Fibroblast of lung (primary cell): ENCODE measurements at regions not wholly inside any gene's neighbourhood (a gene's known extent, or its start where the extent isn't known, plus 50 kb on each side); places are given as distances from the start of the nearest gene placed in this dataset.
A peak's percentile ranks its signal among the peaks of the same experiment; 100 is the strongest.

Experiments
- DNase-seq, 2 donors: peaks; one replicate each; pipeline versions ENCODE4 v3.0.0 to v3.0.0-alpha.2; 2010; ENCODE audit warnings: low read depth in 2 of 2
- H2AFZ ChIP-seq: 2 replicates; pipeline ENCODE4 v1.5.1; 2012; ENCODE audit warnings: low read length, control low read depth, inconsistent platforms
- H3K27ac ChIP-seq: 2 replicates; pipeline ENCODE4 v1.5.1; 2011; ENCODE audit warnings: low read length, control low read depth; ENCODE audit not compliant: insufficient read depth
- H3K27me3 ChIP-seq: 2 replicates; pipeline ENCODE4 v1.5.1; 2011; ENCODE audit warnings: mild to moderate bottlenecking, low read length; ENCODE audit not compliant: control insufficient read depth, insufficient read depth
- H3K36me3 ChIP-seq: 2 replicates; pipeline ENCODE4 v1.5.1; 2011; ENCODE audit warnings: low read length; ENCODE audit not compliant: control insufficient read depth, insufficient read depth
- H3K4me1 ChIP-seq: 2 replicates; pipeline ENCODE4 v1.5.1; 2011; ENCODE audit warnings: low read length; ENCODE audit not compliant: control insufficient read depth, insufficient read depth; ENCODE audit errors: extremely low read depth
- H3K4me2 ChIP-seq: 2 replicates; pipeline ENCODE4 v1.5.1; 2011; ENCODE audit warnings: low read length, control low read depth; ENCODE audit not compliant: insufficient read depth; ENCODE audit errors: extremely low read depth
- H3K4me3 ChIP-seq, 4 experiments: fragments of 200-600 bp in 1 of 4; sonication (generic) in 1 of 4; replicated peaks in 1 of 4; 2 replicates each; pipeline ENCODE4 v1.5.1; 2011 to 2016; ENCODE audit warnings: low read length in 4 of 4, low read depth in 3 of 4, mild to moderate bottlenecking in 3 of 4, control low read depth in 2 of 4, inconsistent platforms in 1 of 4, mixed read lengths in 1 of 4; ENCODE audit not compliant: insufficient read depth in 1 of 4; ENCODE audit errors: control extremely low read depth in 1 of 4
- H3K79me2 ChIP-seq: 2 replicates; pipeline ENCODE4 v1.5.1; 2012; ENCODE audit warnings: mild to moderate bottlenecking, low read length, inconsistent platforms; ENCODE audit not compliant: control insufficient read depth, insufficient read depth
- H3K9ac ChIP-seq: 2 replicates; pipeline ENCODE4 v1.5.1; 2011; ENCODE audit warnings: mild to moderate bottlenecking, low read length, control low read depth; ENCODE audit not compliant: insufficient read depth
- H3K9me3 ChIP-seq: 2 replicates; pipeline ENCODE4 v1.5.1; 2012; ENCODE audit warnings: low read depth, low read length; ENCODE audit not compliant: control insufficient read depth, insufficient read depth
- H4K20me1 ChIP-seq: 2 replicates; pipeline ENCODE4 v1.5.1; 2011; ENCODE audit warnings: low read length; ENCODE audit not compliant: control insufficient read depth, insufficient read depth; ENCODE audit errors: extremely low read depth
- EZH2 ChIP-seq: IDR thresholded peaks from 2 replicates; pipeline ENCODE4 v1.5.1; 2012; ENCODE audit warnings: low read length, control low read depth, mild to moderate bottlenecking; ENCODE audit errors: missing control alignments
- TF ChIP-seq, protein P1 (sequence below), 2 donors: IDR thresholded peaks in 1 of 2; conservative IDR thresholded peaks in 1 of 2; 1 replicate in 1 of 2; 2 replicates in 1 of 2; pipeline ENCODE4 v1.5.1; 2011 to 2012; ENCODE audit warnings: low read length in 2 of 2, control low read depth in 1 of 2, inconsistent platforms in 1 of 2, low read depth in 1 of 2, mild to moderate bottlenecking in 1 of 2

DNA sequence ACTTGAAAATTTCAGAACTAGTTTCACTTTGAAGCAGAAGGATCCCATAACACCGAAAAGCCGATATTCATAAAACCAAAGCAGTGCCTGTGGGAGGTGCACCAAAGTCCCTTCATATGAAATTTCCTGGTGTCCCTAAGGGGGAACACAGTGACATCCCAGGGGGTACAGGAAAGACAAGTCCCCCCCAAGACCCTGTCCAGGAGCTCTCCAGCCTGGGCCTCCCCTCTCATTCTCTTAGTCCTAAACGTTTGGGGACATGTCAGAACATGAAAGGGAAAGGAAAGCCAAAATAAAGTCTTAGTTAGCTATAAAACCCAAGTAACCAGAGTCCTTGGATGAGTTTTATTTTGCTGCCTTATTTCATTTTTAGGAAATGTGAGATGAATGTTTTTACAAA lies 56.6 kb downstream of the MRPL57 start:
- H3K9me3 ChIP-seq, result no peaks in the 10 kb centered on the region
- no peak for DNase-seq
- no peak overlapping the region for H3K27ac ChIP-seq
- H2AFZ ChIP-seq, result no peak overlapping the region
- H3K4me1 ChIP-seq, result no peaks in the 10 kb centered on the region
- H3K79me2 ChIP-seq, result no peaks in the 10 kb centered on the region
- no peak overlapping the region for H3K9ac ChIP-seq
- H3K27me3 ChIP-seq, result peaks cover 4% of the 10 kb centered on the region
- H3K4me2 ChIP-seq, result peak overlapping the region; percentile 6
- no peaks in the 10 kb centered on the region for H3K36me3 ChIP-seq
- peak overlapping the region in 1 of 4 experiments; percentile 11 for H3K4me3 ChIP-seq
- H4K20me1 ChIP-seq, result no peaks in the 10 kb centered on the region
- no peak for TF ChIP-seq EZH2

DNA sequence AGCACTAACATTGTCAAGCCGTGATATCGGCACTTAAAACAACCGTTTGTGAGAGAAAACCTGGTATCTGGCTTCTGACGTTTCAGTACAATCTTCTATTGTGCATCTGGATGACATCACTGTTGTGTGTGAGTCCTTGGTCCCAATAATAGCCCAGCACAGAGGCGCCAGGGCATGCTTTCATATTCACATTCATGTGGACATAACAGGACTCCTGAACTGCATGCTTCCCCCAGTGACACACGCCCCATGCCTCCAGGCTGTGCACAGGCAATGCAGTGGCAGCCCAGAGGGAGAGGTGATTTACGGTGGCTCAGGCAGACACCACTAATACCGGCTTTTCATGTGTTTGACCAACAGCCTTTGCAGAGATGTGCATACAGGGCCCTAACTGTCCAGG lies 58.1 kb downstream of the MRPL57 start:
- H3K9ac ChIP-seq, result no peak overlapping the region
- no peaks in the 10 kb centered on the region for H3K79me2 ChIP-seq
- DNase-seq, result no peak
- no peak overlapping the region for H3K27ac ChIP-seq
- H2AFZ ChIP-seq, result no peak overlapping the region
- H4K20me1 ChIP-seq, result no peaks in the 10 kb centered on the region
- no peak overlapping the region for H3K4me3 ChIP-seq
- peaks cover 4% of the 10 kb centered on the region for H3K27me3 ChIP-seq
- H3K4me1 ChIP-seq, result no peaks in the 10 kb centered on the region
- no peaks in the 10 kb centered on the region for H3K36me3 ChIP-seq
- no peak overlapping the region for H3K4me2 ChIP-seq
- no peaks in the 10 kb centered on the region for H3K9me3 ChIP-seq
- TF ChIP-seq EZH2, result no peak
- TF ChIP-seq, protein P1, sequence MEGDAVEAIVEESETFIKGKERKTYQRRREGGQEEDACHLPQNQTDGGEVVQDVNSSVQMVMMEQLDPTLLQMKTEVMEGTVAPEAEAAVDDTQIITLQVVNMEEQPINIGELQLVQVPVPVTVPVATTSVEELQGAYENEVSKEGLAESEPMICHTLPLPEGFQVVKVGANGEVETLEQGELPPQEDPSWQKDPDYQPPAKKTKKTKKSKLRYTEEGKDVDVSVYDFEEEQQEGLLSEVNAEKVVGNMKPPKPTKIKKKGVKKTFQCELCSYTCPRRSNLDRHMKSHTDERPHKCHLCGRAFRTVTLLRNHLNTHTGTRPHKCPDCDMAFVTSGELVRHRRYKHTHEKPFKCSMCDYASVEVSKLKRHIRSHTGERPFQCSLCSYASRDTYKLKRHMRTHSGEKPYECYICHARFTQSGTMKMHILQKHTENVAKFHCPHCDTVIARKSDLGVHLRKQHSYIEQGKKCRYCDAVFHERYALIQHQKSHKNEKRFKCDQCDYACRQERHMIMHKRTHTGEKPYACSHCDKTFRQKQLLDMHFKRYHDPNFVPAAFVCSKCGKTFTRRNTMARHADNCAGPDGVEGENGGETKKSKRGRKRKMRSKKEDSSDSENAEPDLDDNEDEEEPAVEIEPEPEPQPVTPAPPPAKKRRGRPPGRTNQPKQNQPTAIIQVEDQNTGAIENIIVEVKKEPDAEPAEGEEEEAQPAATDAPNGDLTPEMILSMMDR (conservative IDR thresholded peaks at IDR 0.05 in 1 of 2, IDR thresholded peaks at IDR 0.05 in 1 of 2; ENCODE audit: low read depth in 1 of 2, low read length in 2 of 2), result no peak

DNA sequence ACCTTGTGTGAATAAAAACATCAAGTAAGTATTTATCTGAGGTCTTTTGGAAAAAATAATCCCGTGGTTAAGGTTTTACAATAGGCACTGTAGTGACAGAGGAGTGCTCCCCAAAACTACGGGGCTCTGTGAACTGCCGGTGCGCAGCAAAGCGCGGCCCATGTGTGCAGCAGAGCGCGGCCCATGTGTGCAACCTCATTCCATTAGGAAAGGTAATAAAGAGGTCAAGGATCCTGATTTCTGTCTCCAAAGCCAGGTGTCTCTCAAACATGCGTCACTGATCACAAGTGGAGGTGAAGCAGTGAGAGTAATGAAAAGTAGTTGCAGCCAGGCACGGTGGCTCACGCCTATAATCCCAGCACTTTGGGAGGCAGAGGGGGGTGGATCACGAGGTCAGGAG lies 58.7 kb downstream of the MRPL57 start:
- no peak for TF ChIP-seq EZH2
- TF ChIP-seq, protein P1 (conservative IDR thresholded peaks at IDR 0.05 in 1 of 2, IDR thresholded peaks at IDR 0.05 in 1 of 2; ENCODE audit: low read depth in 1 of 2, low read length in 2 of 2), result no peak
- H4K20me1 ChIP-seq, result no peaks in the 10 kb centered on the region
- peaks cover 4% of the 10 kb centered on the region for H3K27me3 ChIP-seq
- H3K9me3 ChIP-seq, result no peaks in the 10 kb centered on the region
- H3K4me1 ChIP-seq, result no peaks in the 10 kb centered on the region
- no peak overlapping the region for H2AFZ ChIP-seq
- H3K9ac ChIP-seq, result no peak overlapping the region
- H3K79me2 ChIP-seq, result no peaks in the 10 kb centered on the region
- H3K4me3 ChIP-seq, result no peak overlapping the region
- no peak overlapping the region for H3K27ac ChIP-seq
- no peak overlapping the region for H3K4me2 ChIP-seq
- H3K36me3 ChIP-seq, result no peaks in the 10 kb centered on the region
- no peak for DNase-seq

DNA sequence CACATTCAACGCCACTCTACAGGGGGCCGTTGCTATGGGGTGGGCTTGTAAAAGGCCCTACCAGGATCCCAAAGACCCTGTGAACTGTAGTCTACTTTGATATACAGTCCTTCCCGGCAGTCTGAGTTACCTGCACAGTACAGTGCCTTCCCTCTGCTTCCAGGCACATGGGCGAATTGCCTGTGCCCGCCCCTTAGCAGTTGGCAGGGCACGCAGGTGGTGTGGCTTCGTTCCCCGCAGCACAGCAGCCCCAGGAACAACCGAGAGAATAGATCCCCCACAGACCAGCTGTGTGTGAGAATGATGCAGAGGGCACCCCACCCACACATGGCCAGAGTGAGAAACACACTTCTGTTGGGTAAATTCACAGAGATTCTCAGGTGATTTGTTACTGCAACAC lies 60.6 kb downstream of the MRPL57 start:
- no peaks in the 10 kb centered on the region for H3K36me3 ChIP-seq
- TF ChIP-seq, protein P1 (conservative IDR thresholded peaks at IDR 0.05 in 1 of 2, IDR thresholded peaks at IDR 0.05 in 1 of 2; ENCODE audit: low read depth in 1 of 2, low read length in 2 of 2), result no peak
- TF ChIP-seq EZH2, result no peak
- peaks cover 4% of the 10 kb centered on the region for H3K27me3 ChIP-seq

More for the DNA sequence above, 60.6 kb downstream of the MRPL57 start:
- H3K4me3 ChIP-seq, result no peak overlapping the region
- no peaks in the 10 kb centered on the region for H3K79me2 ChIP-seq
- DNase-seq, result no peak
- H3K4me1 ChIP-seq, result no peaks in the 10 kb centered on the region
- H3K9me3 ChIP-seq, result no peaks in the 10 kb centered on the region
- H3K4me2 ChIP-seq, result no peak overlapping the region
- H2AFZ ChIP-seq, result no peak overlapping the region
- H3K9ac ChIP-seq, result no peak overlapping the region
- H4K20me1 ChIP-seq, result no peaks in the 10 kb centered on the region
- H3K27ac ChIP-seq, result no peak overlapping the region
